Activated T-cell treated with anti-CD3 and anti-CD28 coated beads for 4 hours (primary cell): ENCODE measurements at regions not wholly inside any gene's neighbourhood (a gene's known extent, or its start where the extent isn't known, plus 50 kb on each side); places are given as distances from the start of the nearest gene placed in this dataset.

Experiments
- DNase-seq: peaks from one replicate; pipeline ENCODE4 v3.0.0-alpha.2; 2020

DNA sequence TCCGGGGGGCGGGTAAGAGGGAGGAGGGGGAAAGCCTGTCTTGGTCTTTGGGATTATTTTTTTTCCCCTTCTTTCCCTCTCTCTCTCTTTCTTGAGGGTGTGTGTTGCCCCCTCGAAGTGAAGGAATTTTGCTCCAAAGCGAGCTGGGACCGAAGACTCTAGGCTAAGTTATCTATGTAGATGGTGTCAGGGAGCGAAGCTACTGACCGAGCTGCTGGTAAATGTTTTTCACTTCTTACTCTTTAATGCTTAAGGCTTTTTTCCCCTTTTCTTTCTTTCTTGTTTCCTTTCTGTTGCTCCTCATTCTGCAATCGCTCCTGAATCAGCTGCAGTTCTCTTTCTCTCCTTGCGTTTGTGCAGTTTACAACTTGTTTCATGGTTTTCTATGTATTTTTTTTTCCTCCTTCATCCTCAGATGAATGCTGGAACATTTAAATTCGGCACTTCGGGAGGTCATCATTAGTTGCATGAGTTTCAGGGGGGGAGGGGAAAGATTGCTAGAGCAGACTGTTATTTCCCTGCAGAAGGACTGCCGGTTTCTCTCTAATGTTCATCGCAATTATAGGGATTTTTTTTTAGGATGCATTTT lies 1312.0 kb upstream of the WWC1 start:
- no peak for DNase-seq

DNA sequence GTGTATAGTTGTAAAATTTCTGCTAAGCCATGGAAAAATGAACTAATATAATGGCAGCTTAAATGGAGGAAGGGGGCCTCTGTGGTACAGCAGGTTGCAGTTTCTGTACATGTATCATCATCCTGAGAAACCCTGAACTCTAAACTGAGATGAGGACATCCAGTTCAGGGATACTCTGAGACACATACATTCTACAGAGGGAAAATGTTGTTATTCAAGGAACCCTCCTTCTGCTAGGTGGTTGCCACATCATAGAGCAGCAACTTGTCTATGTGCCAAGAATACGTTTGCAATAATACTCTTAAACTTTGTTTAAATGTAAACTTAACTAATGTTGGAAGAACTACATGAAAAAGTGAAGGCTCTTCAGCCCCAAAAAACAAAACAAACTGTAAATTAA lies 1310.8 kb upstream of the WWC1 start:
- no peak for DNase-seq

DNA sequence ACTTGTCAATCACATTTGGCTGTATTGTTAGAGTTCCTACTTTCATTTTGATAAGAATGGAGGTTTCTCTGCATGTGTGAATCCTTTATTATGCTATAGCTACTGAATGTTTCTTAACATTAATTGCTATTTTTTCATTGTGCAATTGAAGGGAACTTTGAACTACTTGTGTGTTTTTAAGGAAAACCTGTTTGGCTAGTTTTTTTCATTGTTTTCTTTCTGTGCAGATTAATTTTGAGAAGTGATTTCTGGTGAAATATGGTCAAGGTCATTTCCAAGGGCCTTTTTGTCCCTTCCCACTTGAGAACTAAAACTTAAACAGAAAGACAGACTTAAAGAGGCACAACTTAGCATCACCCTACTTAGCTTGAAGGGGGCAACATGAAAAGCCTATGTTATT lies 1309.2 kb upstream of the WWC1 start:
- DNase-seq = no peak

DNA sequence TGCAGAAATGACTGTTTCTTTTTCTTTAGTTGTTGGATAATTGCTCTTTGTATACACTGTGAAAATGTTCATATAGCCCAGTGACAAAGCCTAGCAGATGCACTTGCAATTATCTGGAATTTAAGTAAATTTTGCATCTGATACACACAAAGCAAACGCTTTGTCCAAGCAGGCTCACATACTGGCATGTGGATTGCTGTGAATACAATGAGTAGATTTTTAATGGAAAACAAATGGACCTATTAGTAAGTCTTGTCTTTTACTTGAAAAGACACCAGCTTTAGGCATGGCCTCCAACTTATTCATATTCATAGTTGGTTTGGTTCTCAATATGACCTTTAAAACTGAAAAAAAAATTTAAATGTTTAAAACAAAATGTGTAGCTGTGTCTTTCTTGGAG lies 1299.8 kb upstream of the WWC1 start:
- no peak for DNase-seq

DNA sequence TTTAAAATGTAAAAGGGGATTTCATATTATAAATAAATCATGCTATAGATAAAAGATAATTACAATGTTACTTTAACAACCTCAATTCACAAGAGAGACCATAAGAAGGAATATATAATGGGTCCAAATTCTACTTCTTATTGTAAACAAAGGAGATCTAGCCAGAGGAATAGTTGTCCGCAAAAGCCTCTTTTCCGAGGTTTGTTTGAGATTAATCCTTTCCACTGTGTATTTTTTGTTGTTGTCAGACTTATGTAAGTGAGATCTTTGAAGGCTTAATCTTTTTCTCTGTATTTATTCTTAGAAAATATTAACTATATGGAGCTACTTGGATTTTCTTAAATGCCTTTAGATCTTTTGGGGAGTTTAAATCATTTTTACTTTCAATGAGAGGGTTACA lies 1299.3 kb upstream of the WWC1 start:
- no peak for DNase-seq

DNA sequence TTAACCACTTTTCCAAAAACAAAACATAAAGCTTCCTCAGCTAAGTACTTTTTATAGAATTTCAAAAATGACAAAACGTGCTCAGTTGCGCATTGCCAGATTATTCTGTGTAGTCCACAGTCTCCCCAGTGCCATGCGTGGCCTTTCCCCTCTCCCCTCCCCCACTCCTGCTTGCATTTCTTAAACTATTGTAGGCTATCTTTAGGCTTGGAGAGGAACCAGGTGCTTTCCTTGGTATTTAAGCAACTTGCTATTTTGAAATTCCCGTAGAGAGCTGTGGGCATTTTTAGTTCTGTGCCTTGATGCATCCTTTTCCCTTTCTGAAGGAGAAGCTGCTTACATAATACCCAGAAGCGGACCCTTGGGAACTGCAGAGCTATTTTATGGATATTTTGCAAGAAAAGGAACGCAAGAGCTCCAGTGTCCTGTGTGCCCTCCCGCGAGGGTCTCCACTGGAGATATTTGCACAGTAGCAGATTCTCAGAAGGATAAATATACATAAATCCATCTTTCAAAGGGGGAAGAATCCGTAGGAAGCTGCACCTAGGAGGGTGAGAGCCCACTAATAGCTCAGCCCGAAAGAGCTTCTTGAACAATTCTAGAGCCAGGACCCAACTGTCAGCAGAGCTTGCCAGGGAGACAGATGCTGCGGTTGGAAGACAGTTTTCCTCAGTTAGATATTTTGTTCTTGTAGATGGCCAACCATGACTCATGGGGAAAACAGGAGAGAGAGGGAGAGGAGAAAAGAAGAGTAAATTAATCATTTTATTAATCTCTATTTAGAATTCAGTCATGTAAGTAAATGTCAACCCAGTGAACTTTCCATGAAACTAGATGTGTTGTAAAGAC lies 1298.3 kb upstream of the WWC1 start:
- DNase-seq = no peak

DNA sequence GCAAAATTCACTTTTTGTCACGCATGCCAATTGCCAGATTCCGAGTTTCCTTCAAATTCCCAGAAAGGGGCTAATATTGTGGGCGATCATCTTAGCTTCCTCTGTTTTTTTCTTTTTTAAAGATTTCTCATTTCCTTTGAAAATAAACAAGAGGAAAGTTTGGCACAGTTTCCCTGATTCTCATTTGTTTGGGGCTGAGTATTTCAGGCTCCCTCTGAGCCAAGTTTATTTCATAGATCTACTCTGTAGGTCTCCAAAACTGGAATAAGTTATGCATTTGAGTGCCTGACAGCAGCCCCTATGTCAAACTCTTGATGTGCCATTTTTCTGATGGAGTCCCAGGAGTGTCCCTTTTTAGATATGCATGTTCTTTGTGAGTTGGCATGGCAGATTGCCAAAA lies 1297.2 kb upstream of the WWC1 start:
- DNase-seq = no peak

DNA sequence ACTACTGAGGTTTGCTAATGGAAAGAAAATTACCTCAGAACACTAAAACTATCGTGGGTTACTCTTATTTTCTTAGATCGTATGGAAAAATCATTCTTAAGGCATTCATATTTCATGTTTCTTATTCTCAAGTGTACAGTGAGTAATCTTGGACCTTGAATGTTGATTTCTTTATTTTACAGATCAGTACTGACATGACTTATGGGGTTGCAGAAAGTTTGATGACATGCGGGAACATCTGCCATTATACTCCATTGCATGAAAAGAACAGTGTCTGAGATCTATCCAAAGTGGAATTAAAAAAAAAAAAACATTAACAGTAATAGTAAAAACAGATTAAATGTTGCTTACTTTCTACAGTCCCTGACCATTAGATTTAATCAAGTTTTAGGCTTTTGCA lies 1290.2 kb upstream of the WWC1 start:
- DNase-seq = no peak

DNA sequence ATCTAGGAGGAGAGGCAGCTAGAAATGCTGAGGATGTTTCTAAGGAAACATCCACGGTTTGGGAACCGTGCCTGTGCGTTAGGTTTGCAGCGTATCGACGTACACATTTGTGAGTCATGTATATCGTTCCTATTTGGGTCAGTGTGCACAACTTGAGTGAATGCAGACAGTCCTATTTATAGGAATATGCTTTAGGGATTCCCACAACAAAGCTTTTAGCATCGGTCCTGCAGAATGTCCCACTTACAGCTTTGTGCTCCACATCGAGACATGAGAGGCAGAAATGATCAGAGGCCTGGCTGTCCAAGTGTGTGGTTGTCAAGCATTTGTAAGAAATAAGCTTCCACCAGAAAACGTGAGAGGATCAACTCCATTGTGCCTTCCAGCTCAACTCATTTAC lies 1282.7 kb upstream of the WWC1 start:
- DNase-seq = no peak

DNA sequence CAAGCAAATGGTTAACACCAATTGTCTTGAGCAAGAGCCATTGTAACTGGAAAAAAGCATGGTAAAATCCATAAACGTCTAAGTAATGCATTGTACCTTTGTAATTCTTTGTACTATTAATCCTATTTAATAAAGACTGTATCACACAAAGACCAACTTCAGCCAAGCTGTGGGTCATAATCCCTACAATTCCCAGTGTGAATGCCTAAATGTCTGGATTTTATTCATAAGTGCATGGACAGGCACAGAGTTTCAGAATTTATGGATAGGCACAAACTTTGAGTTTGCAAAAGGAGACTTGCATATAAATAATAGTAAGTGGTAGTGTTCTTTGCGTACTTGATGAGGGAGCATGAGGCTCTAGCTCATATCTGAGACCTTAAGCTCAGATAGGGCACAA lies 1280.2 kb upstream of the WWC1 start:
- DNase-seq = no peak

DNA sequence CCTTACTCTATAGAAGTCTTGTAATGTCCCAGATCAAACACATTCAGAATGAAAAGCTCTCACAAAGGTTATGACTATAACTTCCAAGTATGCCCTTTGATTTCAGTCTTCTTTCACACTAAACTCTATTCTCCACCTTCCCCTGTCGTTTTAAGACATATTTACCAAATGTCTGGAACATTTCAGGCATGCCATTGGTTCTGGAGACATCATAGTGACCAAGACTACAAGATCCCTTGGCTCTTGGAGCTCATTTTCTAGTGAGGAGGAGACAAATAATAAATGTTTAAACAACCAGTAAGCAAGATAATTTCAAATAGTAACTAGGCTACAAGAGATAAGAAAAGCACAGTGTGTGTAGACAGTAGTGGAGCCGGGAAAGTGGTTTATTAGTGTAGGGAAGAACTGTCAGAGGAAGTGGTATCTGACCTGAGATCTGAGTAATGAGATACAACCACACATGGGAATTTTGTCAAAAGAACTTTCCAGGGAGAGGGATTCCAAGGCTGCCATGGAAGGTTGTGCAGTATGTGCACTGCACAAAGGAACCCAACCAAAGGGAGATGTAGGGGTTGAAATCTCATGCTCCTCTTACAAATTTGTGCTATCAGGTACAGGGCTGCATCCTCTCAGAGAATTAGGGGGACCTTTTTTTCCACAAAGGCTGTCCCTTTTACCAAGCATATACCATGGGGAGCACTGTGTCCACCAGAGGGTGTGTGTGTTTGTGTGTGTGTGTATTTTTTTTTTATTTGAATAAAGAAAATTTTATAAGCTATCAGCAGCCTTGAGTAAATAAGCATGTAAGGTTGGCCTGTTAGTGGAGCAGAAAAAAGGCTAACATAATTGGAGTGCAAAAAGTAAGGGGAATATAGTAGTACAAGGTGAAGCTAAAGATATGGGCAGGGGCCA lies 1279.1 kb upstream of the WWC1 start:
- no peak for DNase-seq

DNA sequence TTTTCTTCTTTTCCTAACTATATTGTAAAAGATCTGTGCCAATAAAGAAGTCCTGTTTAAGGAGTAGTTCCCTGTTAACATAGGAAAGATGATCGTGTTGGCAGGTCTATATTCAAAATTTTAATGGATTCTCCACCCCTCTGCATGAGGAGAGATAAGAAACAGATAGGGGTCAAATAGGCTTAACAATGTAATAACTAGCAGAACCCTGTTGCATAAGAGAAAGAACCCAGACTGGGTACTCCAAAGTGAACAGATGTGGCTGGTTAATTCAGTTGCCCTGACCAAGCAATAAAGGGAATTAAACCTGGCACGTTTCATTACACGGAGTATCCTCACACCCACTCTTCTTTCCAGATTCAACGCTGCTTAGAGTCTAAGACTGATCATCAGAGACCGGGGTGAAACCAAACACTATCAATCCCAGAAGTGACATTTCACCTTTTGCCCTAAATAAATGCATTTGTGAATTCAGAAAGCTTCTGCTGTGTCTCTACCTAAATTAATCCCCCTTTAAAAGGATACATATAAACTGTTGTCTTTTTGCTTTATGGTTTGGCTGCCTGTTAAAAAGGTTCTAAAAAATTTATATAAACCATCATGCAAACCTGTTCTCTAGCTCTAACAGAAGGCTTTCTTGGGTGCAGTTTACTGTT lies 1276.9 kb upstream of the WWC1 start:
- no peak for DNase-seq

DNA sequence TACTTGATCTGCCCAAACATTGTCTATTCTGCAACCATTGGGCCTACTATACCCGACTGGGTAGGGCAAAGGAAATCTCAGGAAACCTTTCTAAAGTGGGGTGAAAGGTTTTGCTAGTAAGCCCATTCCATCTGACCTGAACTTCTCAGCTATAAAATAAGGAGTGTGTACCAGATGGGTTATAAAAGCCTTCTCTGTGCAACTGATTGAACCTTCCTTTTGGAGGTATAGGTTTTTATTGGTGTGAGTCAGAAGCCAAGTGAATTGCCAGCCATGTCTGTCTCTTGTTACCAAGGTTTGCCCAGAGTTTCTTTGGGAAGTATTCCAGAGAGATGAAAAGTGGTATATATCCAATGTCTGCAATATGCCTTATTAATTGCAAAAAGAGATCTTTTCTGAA lies 1271.0 kb upstream of the WWC1 start:
- DNase-seq = no peak

DNA sequence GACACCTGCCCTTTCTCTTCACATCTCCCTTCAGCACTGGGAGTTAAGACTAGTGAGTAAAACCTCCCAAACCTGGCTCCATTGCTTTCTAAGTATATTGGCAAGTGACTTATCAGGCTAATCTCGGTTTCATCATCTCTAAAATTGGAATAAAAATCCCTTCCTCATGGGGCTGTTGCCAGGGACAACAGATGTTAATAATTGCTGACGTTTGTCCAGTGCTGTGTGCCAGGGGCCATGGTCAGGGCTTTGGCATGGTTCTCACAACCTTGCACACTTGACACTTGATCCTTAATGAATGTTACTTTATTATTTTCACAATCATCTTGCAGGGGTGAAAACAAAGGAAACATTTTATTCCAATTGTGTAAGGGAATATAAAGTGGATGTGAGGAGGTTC lies 1262.0 kb upstream of the WWC1 start:
- DNase-seq = no peak

DNA sequence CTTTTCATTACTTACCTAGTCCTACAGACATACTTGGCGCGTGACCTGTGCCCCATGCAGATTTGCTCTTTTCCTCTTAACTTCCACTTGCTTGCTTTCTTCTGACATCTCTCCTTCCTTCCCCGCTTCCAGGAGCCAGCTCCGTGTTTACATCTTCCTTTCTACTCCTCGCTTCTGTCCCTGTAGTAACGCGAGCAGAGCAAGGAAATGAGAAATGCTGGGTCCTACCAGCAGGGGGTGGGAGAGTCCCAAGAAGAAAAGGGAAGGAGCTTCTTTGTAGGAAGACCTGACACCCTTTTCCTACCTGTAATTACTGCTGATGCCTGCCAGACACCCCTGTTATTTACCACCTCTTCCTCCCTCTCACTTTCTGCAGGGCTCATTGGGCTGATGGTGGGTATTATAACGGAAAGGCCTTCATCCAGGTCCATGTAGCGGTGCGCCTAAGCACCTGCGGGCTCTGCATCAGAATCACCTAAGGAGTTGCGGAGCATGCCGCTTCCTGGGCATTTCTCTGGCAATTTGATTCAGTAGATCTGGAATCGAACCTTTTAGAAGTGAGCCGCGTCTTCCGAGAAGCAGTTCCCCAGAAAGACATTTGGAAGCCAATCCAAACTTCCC lies 1260.8 kb upstream of the WWC1 start:
- no peak for DNase-seq

DNA sequence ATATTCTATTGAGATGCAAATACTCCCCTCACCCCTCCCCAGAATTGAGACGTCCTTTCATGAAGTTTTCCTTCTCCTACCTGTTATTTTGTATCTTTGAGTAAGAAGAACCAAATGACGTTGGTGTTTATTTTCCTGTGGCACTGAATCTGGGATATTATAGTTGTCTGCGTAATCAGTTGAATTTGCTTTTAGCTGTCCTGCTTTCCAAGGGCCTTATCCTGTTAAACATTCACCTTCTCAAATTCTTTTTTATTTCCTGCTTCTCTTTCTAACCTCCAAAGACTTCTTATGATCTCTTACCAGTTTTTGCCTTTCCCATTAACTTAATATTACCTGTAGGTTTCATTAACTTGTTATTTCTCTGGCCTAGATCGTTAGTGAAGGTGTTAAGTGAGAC lies 1254.9 kb upstream of the WWC1 start:
- no peak for DNase-seq

DNA sequence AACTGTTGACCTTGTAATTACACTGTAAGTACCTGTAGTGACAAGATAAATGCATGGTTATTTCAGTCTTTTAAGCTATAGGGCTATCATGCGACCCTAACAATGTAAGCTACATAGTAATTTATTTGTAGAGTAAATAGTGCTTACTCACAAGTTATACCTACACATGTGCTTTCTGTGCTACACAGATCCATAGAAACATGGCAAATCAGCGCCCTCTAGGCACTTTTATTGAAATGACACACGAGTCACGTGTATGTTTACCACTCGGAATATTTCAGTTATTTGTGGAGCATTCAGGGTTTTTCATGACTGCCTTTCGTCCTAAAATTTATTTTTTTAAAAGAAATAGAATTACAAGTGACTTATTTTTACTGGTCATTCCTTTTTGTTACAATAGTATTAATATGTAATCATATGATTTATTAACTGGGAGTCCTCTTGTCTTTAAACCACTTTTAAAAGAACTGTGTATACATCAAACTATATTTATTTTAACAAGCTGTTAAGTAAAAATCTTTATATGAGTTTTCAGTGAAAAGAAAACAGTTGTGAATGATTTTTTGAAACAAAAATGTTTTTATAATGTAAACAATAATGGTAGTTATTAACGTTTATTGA lies 1242.3 kb upstream of the WWC1 start:
- DNase-seq = no peak

DNA sequence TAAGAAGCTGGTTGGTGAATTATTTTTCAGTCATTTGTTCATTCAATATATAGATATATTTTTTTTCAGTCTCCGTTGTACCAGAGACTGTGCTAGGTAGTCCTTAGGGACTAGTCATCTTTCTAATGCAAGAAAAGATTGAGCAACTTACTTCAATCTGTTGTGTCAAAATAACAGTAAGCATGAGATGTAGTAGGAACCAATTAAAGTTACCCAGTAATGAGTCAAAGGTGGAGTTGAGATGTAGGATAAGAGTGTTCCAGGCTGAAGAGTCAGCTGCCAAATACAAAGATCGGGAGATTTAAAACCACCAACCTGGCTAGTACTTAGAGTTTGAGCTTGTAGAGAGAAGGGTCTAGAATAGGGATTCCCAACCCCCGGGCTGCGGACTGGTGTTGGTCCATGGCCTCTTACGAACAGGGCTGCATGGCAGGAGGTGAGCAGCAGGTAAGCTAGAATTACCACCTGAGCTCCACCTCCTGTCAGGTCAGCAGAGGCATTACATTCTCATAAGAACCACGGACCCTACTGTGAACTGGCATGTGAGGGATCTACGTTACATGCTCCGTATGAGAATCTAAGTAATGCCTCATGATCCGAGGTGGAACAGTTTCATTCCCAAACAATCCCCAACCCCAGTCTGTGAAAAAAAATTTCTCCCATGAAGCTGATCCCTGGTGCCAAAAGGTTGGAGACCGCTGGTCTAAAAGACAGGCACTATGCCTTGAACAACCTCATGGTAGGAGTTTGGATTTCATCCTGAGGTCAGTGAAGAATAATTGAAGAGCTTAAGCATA lies 1241.5 kb upstream of the WWC1 start:
- DNase-seq = no peak

DNA sequence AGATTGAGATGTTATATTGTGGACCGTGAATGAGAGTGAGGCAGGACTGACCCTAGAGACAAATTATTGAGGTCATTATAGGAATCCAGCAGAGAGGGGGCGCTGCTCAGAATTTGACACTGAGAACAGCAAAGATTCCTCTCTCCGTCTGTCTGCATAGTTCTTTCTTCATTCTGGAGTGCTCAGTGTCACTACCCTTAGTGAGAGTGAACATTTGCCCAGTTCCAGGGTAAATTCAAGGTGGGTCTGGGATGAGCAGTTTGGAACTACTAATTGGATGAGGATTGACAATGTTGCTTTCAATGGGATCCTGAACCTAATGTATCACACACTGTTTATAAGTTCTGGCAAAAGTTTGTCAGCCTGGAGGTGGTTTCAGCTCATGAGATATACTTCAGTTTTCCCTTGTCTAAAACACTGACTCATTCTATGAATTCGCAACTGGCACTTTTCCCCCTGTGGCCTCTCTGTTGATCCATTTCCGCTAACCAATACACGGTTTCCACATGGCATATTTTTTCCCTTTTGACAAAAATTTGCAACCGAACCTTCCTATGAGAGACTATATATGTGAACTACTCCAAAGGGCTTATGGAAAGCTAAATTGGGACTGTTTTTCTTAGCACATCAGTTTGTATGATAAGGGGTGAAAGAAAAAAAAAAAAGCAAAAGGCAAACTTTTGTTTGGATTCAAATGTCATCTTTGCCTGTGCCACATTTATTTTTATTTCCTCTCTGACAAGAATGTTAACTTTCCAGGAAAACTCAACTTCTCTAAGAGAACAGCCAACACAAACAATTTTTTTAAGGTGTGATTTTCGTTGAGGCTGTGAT lies 1240.7 kb upstream of the WWC1 start:
- no peak for DNase-seq

DNA sequence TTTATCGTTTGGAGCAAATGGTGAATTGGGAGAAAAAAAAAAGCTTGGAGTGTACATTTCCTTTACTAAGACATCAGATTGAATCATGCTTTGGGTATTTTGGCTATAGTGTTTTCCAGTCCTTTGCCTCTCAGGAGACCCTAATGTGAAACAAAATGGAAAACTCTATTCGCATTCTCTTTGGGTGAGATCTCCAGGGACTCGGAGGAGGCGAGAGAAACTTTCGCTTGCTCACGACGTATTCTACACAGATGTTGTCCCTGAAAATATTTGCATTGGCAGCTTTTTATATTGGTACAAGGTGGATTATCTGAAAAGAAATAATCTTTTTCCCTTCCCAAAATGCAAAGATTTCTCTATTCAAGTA lies 1240.1 kb upstream of the WWC1 start:
- DNase-seq = no peak

DNA sequence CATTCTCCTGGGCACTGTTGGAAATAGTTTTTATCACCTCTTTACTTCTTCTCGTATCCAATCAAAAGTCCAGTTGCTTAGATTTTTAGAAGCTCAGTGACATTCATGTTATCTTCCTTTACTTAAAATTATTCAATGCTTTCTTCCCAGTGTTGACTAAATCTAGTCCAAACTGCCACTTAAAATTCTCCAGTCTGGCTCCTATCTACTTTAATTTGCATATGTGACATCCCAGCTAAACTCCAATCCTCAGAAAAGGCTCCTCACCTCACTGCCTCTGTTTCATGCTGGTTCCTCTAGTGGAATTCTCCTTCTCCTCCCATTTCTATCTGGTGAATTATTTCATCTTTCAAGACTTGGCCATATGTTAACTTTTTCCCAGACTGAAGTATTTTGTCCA lies 1238.7 kb upstream of the WWC1 start:
- no peak for DNase-seq
